HEK293 (cell line): ENCODE measurements at regions not wholly inside any gene's neighbourhood (a gene's known extent, or its start where the extent isn't known, plus 50 kb on each side); places are given as distances from the start of the nearest gene placed in this dataset.

Experiments
- ATF2 ChIP-seq: fragments of 450-650 bp; formaldehyde crosslinking; IDR thresholded peaks from 2 replicates; pipeline ENCODE4 v1.5.1; 2016; ENCODE audit warnings: missing biosample characterization, missing genetic modification characterization, low read depth
- CTCF ChIP-seq: fragments of 450-650 bp; formaldehyde crosslinking; IDR thresholded peaks from 2 replicates; pipeline ENCODE4 v1.5.1; 2016; ENCODE audit warnings: missing biosample characterization, missing genetic modification characterization
- REPIN1 ChIP-seq: fragments of 450-650 bp; formaldehyde crosslinking; IDR thresholded peaks from 2 replicates; pipeline ENCODE4 v1.5.1; 2017; ENCODE audit warnings: missing biosample characterization, missing genetic modification characterization, low read depth
- REST ChIP-seq: fragments of 450-650 bp; formaldehyde crosslinking; IDR thresholded peaks from 2 replicates; pipeline ENCODE4 v1.5.1; 2016; ENCODE audit warnings: missing biosample characterization, missing genetic modification characterization
- WT1 ChIP-seq: fragments of 450-650 bp; formaldehyde crosslinking; IDR thresholded peaks from 2 replicates; pipeline ENCODE4 v1.5.1; 2016; ENCODE audit warnings: missing biosample characterization, missing genetic modification characterization
- ZBTB20 ChIP-seq: fragments of 450-650 bp; formaldehyde crosslinking; IDR thresholded peaks from 2 replicates; pipeline ENCODE4 v1.5.1; 2016; ENCODE audit warnings: missing biosample characterization, missing genetic modification characterization
- ZBTB49 ChIP-seq: fragments of 450-650 bp; formaldehyde crosslinking; IDR thresholded peaks from 2 replicates; pipeline ENCODE4 v1.5.1; 2016; ENCODE audit warnings: missing biosample characterization, missing genetic modification characterization, low read depth
- ZBTB8A ChIP-seq: fragments of 450-650 bp; formaldehyde crosslinking; IDR thresholded peaks from 2 replicates; pipeline ENCODE4 v1.5.1; 2016; ENCODE audit warnings: missing biosample characterization, missing genetic modification characterization
- ZNF175 ChIP-seq: fragments of 450-650 bp; formaldehyde crosslinking; IDR thresholded peaks from 2 replicates; pipeline ENCODE4 v1.5.1; 2016; ENCODE audit warnings: missing biosample characterization, missing genetic modification characterization
- ZNF274 ChIP-seq, 2 experiments: fragments of 200-500 bp in 1 of 2; fragments of 450-650 bp in 1 of 2; sonication (Bioruptor generic) in 1 of 2; formaldehyde crosslinking in 1 of 2; IDR thresholded peaks; 2 replicates each; pipeline versions ENCODE4 v1.5.1 to v1.6.1; 2014 to 2016; ENCODE audit warnings: borderline replicate concordance in 1 of 2, inconsistent platforms in 1 of 2, low read length in 1 of 2, missing biosample characterization in 1 of 2, missing genetic modification characterization in 1 of 2
- ZSCAN30 ChIP-seq: fragments of 450-650 bp; IDR thresholded peaks from 2 replicates; pipeline ENCODE4 v1.5.1; 2018; ENCODE audit warnings: missing biosample characterization, mild to moderate bottlenecking, missing genetic modification characterization, moderate library complexity

GRCh38 chr16:65716737-65717700 lies 595.2 kb upstream of the CDH11 start:
- TF ChIP-seq CTCF (no peak), WT1 (tag by site-specific recombination) (no peak), ZBTB20 (no peak), ZNF274 (IDR thresholded peaks at IDR 0.05; ENCODE audit: low read length) (no peak), ZNF274 (tag by site-specific recombination; IDR thresholded peaks at IDR 0.05; ENCODE audit: borderline replicate concordance) (no peak), REST (no peak), ZBTB8A (no peak), ZBTB49 (tag by site-specific recombination) (no peak), ZNF175 (tag by site-specific recombination) (no peak), ATF2 (tag by site-specific recombination) (no peak), REPIN1 (tag by site-specific recombination) (no peak), ZSCAN30 (tag by site-specific recombination) (no peak)
